GM21825 (cell line): ENCODE measurements at regions not wholly inside any gene's neighbourhood (a gene's known extent, or its start where the extent isn't known, plus 50 kb on each side); places are given as distances from the start of the nearest gene placed in this dataset.
A peak's percentile ranks its signal among the peaks of the same experiment; 100 is the strongest.

Source experiments
- ATAC-seq: cut with Tn5 transposase; IDR thresholded peaks from one replicate; pipeline ENCODE4 v1.9.1; 2021; ENCODE audit warnings: mild to moderate bottlenecking, moderate library complexity; ENCODE audit not compliant: unreplicated experiment

DNA sequence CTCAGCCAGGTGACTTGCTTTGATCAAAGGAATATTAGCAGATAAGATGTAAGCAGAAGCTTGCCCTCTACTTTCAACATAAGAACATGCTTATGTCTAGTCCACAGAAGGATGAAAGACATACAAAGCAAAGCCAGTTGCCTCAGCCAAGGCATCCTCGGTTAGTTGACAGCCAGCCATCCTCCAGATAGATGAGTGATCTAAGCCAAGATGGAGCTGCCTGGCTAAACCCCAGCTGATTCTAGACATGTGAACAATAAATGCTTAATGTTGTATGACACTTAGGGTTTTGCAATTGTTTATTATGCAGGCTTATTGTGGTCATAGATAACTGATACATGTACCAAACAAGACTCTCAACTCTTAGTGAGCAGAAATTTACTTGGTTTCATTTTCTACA, 157.6 kb upstream of the TMTC2 start:
- no peak for ATAC-seq

DNA sequence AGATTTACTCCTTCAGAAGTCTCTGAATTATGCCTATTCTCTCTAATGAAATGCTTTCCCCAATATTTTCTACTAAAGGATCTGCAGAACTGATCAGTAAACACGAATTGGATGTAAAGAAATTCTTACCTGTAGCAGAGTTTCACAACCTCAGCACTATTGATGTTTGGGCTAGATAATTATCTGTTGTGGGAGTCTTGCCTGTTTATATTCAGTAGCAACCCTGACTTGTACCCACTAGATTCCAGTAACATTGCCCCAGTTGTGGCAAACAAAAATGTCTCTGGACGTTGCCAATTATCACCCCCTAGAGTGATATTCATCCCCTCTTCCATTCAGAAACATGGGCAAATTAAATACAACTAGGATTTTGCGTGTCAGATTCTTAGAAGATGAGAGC, 156.8 kb upstream of the TMTC2 start:
- ATAC-seq: no peak

DNA sequence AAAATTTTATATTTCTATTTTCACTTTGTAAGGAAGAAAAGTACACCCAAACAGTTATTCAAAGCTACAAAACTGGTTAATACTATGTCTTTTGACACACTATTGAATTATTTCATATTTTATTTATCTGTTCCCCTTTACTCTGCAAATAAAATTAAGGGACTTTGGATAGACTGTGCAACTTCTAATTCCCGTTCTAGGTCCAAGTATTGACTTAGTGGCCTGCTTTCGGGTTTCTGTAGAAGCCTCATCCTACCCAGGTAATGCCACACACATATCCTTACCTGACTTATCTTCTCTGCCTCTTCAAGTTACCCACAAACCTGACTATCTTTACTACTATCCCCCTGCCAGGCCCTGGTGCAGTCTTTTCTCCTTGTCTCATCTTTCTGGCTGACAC, 156.3 kb upstream of the TMTC2 start:
- ATAC-seq: no peak

DNA sequence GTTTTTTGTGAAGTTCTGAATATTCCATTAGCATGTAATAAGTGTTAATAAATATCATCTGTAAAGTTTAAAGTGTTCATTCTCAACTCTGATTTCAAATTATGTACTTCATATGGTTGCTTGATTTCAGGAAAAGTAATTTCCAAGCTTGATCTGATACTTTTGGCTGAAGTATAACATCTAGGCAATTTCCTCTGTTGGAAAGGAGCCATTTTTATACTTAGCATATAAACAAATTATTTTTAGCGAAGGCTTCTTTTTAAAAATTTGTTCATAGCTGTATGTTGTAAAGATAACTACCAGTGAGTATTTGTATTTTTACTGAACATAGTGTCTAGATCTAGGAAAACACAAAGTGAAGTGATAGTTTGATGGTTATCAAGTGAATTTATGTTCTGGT, 153.4 kb upstream of the TMTC2 start:
- no peak for ATAC-seq

DNA sequence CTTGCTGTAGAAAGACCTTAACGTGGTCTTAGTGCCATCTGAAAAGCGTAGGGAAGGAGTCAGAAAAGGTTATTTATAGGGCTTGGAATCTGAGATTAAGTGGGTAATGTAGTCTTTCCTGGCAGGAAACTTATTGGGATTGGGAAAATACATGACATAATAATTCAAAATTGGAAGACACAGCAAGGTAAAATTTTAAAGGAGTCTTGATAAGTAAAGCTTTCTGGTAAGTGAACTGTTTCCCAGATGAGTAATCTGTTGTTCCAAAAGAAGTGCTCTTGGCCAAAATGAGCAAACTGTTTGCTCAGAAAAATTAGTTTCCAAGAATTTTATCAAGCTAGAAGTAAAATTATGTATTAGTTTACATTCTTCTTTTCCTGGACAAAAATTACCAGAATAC, 149.3 kb upstream of the TMTC2 start:
- no peak for ATAC-seq

DNA sequence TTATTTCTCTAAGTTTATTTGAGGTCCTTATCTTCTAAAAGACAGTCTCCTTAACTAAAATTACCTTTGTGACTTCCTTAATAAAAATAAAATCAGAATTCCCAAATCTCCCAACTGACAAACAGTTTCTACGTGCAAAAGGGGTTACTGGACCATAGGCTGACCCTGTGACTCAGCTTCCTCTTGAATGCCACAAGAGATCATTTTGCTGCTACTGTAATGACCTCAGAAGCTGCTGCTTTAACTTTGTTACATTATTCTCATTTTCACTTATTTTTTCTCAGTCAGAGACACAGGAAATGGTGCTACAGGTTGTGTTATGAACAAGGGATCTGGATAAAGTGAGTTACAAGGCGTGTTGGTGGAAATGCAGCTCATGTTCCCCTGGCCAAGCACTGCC, 132.2 kb upstream of the TMTC2 start:
- no peak for ATAC-seq

DNA sequence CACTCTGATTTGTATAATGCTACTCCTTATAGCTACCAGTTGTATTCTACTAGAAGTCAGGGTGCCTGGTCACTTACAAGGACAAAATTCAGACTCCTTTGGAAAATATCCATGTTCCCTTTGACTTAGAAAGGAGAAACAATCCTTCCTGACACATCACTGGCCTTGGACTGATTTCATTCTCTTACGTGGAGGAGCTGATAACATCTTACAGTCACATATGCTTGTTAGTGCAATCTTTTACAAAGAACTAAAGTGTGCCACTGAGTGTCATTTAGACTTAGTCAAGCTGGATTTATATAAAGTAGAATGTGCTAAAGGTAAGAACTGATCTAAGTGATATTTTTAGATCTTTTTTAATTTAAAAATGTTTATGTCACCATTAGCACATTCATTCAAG, 131.0 kb upstream of the TMTC2 start:
- no peak for ATAC-seq

DNA sequence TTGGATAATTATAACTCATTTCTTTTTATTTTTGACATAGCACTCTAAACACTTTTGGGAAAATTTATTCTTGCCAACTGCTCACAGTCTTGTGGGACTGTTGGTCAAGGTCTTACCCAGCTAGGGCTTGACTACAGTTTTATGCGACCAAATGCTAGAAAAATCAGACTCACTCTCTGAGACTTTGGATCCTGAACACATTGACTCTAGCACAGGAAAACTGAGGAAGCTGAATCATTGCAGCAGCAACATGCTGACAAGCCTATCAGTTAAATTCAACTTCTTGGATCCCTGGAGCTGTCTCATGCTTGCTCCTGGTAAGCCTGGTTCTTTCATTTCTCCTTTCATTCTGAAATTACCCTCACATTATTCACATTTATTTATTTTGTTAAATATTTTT, 120.7 kb upstream of the TMTC2 start:
- no peak for ATAC-seq

DNA sequence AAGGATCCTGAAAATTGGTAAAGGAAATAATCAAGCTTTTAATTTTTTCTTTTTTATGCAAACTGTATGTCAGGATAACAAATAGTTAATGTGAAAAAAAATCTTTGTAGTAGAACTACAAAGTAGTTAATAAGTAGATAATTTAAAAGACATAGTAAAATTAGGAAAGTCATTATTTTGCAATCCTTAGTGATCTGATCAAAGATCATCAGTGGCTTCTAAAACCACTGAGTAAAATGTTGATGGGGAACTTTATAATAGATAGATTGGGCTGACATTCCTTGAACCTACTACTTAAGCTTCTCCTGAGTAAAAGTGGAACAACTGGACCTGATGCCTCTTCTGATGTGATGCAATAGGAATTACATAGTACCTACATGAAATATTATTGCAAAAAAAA, 119.0 kb upstream of the TMTC2 start:
- no peak for ATAC-seq

DNA sequence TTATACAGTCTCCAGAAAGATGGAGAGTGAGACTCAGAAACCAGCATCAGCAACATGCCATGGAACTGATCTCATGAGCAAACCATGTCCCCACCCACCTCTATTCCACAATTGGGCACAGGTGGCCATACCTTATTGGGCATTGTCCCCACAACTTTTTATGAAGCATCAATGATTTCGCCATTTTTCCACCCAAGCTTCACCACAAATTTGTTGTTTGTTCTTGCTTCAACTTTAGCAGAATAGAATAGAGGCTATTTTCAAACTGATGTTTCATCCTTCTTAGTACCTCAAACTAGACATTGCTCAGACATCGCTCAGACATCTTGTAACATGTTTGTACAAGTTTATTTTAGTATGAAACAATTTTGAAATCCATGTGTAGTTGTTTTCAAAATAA, 112.5 kb upstream of the TMTC2 start:
- no peak for ATAC-seq

DNA sequence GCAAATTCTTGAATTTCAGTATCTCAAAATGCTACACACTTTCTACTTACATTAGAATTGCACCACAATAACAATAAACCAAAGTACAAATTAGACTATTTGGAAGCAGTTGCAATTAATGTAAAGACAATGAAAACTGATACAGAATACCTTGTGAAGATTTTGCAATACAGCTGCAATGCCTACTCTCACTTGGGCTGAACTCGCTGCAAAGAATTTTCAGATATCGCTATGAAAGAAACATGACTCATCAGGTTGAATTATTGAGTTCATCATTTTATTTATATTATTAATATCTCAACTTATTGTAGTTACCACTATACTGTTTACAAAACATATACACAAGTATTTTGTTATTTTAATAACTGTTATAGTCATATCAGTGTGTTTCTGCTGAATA, 108.0 kb upstream of the TMTC2 start:
- no peak for ATAC-seq

DNA sequence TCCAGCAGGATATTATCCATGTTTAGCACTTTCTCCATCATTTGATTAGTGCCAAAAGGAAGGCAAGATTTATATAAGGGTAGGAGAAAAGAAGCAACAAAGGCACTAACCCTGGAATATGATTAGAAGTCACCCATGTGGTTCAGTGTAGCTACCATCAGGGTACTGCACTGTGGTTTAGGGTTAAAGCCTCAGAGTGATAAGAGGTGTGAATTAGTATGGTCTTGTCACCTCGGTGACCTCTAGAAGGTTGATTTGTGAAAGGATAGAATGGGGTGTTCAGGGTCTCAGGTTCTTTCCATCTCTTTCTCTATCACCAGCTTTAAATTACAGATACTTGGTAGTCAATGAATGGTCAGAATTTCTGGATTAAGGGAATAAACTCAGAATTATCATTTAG, 103.0 kb upstream of the TMTC2 start:
- ATAC-seq: no peak

DNA sequence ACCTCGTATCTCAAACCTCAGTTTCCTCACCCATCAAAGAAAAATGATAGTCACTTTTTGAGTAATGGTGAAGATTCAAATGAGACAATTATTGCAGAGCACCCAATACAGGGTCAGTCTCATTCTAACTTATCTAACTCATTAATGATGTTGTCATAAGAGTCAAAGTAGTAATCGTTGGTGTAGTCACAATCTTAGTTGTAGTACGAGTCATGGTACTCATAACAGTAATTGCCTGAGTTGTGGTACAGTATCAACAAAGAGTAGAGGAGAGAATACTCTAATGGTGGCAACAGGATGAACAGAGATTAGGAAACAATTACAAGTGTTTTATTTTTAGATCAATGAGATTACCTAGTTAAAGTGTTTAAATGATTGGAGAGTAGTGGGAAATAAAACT, 93.6 kb upstream of the TMTC2 start:
- ATAC-seq: peak; percentile 67

DNA sequence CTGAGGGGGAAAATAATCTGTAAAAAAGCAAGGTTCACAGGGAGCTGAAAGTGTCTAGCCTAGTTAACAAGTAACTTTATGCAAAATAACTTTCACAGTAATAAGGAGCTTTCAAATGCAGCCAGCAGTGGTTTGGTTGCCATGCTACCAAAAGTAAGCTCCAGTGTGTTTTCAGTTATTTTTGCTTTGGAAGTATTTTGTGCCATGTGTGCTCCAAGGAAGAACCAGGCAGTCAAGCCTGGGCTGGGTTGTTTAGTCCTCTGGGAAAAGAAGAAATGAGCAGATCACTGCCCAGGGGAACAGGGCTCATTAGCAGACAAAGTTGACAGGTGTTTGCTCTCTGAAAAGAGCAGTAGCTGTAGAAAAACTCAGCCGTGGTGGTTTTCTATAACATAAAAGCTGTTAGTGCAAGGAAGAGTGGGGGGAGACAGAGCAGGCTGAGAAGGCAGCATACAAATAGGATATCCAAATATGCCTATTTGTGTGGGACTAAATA, 92.8 kb upstream of the TMTC2 start:
- ATAC-seq: peak; percentile 94

DNA sequence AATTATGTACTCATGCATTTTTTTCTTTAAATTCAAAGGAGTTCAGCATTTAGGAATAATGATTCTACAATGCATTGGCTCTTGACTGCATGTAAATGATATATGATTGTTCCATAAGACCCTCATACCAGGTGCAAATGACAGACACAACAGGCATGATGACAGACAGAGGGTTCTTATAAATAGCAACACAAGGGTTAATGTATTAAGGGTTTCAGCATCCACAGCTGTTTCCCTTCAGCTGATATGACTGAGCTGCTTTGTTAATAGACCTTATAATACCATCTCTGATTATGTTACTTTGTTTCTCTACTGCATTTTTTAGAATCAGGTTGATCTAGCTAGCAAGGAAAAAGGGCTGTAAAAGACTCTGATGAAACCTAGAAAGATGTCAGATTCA, 90.8 kb upstream of the TMTC2 start:
- ATAC-seq: no peak

DNA sequence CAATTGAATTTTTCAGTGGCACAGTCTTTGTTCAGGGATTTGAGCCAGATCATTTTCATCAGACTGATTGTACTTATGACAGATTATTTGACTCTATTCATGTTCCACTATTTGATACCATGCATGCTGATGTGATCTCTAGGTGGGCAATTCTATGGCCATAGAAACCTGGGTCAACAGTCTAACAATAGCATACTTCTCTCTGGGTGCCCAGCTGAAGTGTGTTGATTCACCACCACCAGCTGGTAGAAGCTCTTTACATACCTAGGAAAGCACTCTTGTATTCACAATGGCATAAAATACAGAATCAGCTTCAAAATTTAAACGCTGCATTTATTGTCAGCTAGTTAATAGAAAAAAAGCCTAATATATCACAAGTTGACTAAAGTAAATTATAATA, 90.2 kb upstream of the TMTC2 start:
- ATAC-seq: no peak

DNA sequence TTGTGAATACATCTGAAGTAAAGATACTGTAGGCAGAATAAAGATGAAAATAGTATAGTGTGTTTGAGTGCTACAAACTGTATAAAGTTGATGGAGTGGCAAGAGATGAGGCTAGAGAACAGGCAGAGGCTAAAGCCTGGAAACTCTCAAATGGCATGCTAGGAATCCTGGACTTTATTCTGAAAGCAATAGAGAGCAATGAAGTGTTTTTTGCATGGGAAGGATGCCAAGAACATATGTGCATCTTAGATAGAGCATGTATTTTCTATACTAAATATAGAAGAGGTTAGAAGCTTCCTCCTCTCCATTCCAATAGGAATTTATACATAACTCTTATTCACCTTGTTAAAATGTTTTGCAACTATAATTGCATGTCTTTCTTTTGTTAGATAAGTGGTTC, 86.3 kb upstream of the TMTC2 start:
- no peak for ATAC-seq

DNA sequence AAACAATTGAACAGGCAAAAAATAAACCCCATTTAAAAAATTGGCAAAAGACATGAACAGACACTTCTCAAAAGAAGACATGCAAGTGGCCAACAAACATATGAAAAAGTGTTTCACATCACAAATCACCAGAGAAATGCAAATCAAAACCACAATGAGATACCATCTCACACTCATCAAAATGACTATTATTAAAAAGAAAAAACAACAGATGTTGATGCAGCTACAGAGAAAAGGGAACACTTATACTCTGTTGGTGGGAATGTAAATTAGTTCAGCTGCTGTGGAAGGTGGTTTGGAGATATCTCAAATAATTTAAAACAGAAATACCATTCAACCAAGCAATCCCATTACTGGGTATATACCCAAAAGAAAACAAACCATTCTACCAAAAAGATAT, 83.1 kb upstream of the TMTC2 start:
- ATAC-seq: peak; percentile 54

DNA sequence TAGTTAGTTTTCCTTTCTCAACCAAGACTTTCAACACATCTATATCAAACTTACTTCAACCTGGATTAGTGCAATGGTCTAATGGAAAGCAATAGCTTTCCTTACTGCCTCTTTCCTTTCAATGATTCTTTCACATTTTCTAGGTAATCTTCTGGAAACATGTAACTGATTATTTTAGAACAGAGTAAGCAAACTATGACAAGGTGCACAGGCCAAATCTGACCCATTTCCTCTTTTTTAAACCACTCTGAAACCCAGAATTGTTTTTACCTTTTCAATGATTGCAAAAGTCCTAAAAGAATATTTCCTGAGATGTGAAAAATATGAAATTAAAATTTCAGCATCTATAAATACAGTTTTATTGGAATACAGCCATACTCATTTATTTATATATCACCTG, 81.6 kb upstream of the TMTC2 start:
- ATAC-seq: no peak

DNA sequence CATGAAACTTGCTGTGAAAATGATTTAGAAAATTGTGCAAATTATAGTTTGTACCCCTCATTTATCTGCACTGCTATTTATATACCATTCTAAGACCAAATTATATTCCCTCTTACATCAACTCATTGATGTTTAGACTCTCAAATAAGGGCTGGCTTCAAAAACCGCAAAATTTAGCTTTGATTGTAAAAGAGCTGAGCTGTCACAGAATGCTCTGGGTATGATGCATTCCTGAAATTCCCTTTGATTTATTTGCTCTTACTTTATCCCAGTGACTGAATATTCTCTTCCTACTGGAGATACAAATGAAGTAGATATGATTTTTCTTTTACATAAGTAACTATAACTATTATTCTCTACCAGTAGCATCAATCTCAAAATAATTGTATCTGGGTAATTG, 78.0 kb upstream of the TMTC2 start:
- no peak for ATAC-seq

DNA sequence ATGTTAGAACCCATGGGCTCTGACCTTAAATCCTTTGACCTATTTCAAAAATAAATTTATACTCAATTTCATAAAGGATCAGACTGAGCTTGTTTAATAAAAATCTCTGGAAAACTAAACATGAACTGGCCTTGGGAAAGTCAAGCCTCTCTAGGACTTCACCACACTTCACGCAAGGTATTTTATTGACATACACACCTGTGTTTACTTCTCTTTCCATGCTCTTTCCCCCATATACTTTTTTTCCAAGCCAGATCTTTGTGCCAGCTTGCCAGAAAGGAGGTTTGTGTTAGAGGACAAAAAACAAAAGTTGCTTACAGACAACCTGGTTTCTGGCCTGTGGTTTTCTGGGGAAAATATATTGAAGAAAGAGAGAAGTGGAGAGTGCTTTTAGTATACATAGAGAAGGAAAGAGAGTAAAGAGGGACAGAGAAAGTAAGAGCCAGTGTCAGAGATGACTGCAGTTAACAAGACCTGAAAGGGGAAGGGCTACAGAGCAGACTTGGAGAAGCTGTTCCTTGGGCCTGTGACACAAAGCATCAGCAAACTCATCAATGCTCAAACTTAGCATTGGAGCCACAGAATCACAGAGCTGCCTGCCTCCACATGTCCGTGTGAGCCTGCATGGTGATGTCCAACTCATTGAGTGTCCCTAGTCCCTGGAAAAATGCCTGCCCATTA, 77.3 kb upstream of the TMTC2 start:
- no peak for ATAC-seq

DNA sequence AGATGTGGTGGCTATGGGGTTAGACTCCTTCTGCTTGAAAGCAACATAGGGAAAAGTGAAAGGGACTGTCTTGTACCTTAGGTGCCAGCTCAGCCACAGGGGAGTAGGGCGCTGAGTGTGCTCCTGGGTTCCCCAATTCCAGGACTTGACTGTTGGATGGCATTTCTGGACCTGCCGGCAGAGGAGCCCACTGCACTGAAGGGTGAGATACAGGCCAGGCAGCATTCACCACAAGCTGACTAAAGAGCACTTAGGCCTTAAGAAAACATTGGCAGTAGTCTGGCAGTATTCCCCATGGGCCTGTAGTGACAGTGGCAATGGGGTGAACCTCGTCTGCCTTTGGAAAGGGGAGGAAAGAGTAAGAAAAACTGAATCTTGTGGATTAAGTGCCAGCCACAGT, 67.1 kb upstream of the TMTC2 start:
- no peak for ATAC-seq

DNA sequence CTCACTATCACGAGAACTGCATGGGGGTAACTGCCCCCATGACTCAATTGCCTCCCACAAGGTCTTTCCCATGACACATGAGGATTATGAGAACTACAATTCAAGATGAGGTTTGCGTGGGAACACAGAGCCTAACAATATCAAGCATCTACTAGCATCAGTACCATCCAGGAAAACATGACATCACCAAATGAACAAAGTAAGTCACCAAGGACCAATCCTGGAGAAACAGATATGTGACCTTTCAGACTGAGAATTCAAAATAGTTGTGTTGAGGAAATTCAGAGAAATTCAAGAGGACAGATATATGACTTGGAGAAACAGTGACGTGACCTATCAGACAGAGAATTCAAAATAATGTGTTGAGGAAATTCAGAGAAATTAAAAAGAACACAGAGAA, 65.8 kb upstream of the TMTC2 start:
- no peak for ATAC-seq
